ENCODE measurements at regions not wholly inside any gene's neighbourhood (a gene's known extent, or its start where the extent isn't known, plus 50 kb on each side); places are given as distances from the start of the nearest gene placed in this dataset.

GRCh38 chr15:70347321-70348225 is 249.9 kb upstream of the TLE3 start:
- DNase-seq (ENCODE audit: low spot score) = no peak

GRCh38 chr15:70345251-70346019 is 247.7 kb upstream of the TLE3 start:
- no peak for DNase-seq (ENCODE audit: low spot score)

GRCh38 chr15:70344666-70345065 is 246.9 kb upstream of the TLE3 start:
- no peak for DNase-seq (ENCODE audit: low spot score)

- DNase-seq (ENCODE audit: low spot score) = no peak
Measured at GRCh38 chr15:70343961-70344621, 246.4 kb upstream of the TLE3 start.

- no peak for DNase-seq (ENCODE audit: low spot score)
Measured at GRCh38 chr15:70342554-70343548, 245.1 kb upstream of the TLE3 start.

- DNase-seq (ENCODE audit: low spot score) = no peak
Measured at GRCh38 chr15:70342141-70342540, 244.4 kb upstream of the TLE3 start.

GRCh38 chr15:70341566-70341965 is 243.8 kb upstream of the TLE3 start:
- DNase-seq (ENCODE audit: low spot score) = no peak

GRCh38 chr15:70340494-70340870 is 242.8 kb upstream of the TLE3 start:
- no peak for DNase-seq (ENCODE audit: low spot score)

GRCh38 chr15:70339571-70340493 is 242.1 kb upstream of the TLE3 start:
- DNase-seq (ENCODE audit: low spot score) = no peak

GRCh38 chr15:70337277-70338186 is 239.8 kb upstream of the TLE3 start:
- DNase-seq (ENCODE audit: low spot score) = no peak

GRCh38 chr15:70336425-70337009 is 238.8 kb upstream of the TLE3 start:
- no peak for DNase-seq (ENCODE audit: low spot score)

- DNase-seq (ENCODE audit: low spot score) = no peak
Measured at GRCh38 chr15:70334286-70334685, 236.6 kb upstream of the TLE3 start.

GRCh38 chr15:70329179-70329578 is 231.5 kb upstream of the TLE3 start:
- DNase-seq (ENCODE audit: low spot score) = no peak

GRCh38 chr15:70328679-70329115 is 231.0 kb upstream of the TLE3 start:
- no peak for DNase-seq (ENCODE audit: low spot score)

GRCh38 chr15:70327856-70328678 is 230.3 kb upstream of the TLE3 start:
- DNase-seq (ENCODE audit: low spot score) = no peak

GRCh38 chr15:70327328-70327855 is 229.7 kb upstream of the TLE3 start:
- DNase-seq (ENCODE audit: low spot score) = no peak
